ENCODE measurements at regions not wholly inside any gene's neighbourhood (a gene's known extent, or its start where the extent isn't known, plus 50 kb on each side); places are given as distances from the start of the nearest gene placed in this dataset.

DNA sequence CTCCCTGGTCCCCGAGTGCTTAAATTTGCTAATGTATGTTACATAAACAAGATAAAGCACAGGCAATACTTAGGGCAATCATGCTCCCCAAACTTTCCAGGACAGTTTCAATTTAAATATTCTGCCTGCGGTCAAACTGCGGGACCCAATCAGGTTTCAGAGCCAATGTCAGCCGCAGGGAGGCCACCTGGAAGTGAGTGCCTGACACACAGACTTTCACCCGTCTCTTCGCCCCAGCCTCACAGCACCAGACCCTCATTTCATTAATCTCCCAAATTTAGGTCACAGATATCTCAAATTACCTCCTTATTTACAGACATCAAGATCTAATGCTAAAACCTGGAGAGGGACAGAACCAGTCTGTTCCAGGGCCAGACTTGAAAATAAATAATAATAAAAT is 107.2 kb upstream of the ALDH1A3 start:
- TF ChIP-seq TAF1 (IDR thresholded peaks at IDR 0.05; ENCODE audit: borderline replicate concordance, insufficient read depth, low read length) (no peak), POLR2AphosphoS5 (IDR thresholded peaks at IDR 0.05; ENCODE audit: low read depth, low read length) (no peak)
